RWPE1 (cell line): ENCODE measurements at regions not wholly inside any gene's neighbourhood (a gene's known extent, or its start where the extent isn't known, plus 50 kb on each side); places are given as distances from the start of the nearest gene placed in this dataset.
"Not testable (repeated sequence)": the region's sequence is repeated elsewhere in the genome, so short reads cannot be mapped to it uniquely, and the experiment has no call there.

Experiments used
- CTCF ChIA-PET: fragments of 350-600 bp; sonication (Branson Sonifier 250); formaldehyde crosslinking; extraction: SDS; loops from one replicate; lab custom pipeline; 2021; lab: Yijun Ruan, JAX
- POLR2A ChIA-PET: fragments of 400-600 bp; formaldehyde crosslinking; extraction: SDS; loops from one replicate; lab custom pipeline; 2020; ENCODE audit warnings: antibody characterized with exemption; ENCODE audit not compliant: low non-redundant PET; lab: Yijun Ruan, JAX
- DNase-seq: peaks from one replicate; pipeline ENCODE4 v3.0.0; 2012; ENCODE audit warnings: low spot score
- H3K27ac ChIP-seq: fragments of 450-650 bp; 2 replicates; pipeline ENCODE4 v1.5.1; 2017
- TF ChIP-seq, protein P1 (sequence below): fragments of 450-650 bp; conservative IDR thresholded peaks from 2 replicates; pipeline ENCODE4 v1.5.1; 2017; ENCODE audit warnings: low read depth, mild to moderate bottlenecking

DNA sequence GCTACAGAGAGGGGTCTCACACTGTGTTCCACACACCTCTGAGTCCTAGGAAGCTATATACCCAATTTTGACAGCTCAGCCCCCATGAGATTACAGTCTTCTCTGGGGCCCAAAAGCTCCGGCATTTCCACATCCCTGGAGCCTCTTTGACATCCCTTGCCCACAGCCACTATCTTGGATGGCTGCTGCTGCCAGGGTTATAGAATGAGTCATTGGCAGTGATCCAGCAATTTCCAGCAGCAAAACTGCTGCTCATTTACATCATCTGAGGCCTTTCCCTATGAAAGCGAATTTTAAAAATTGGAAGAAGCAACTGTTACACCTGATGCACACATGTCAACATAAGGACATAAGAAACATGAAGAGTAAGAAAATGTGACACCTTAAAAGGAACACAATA lies 590.7 kb downstream of the MEI4 start:
- H3K27ac ChIP-seq: no peak overlapping the region
- CTCF ChIA-PET: no interaction called here
- peak; percentile 4 for DNase-seq
- POLR2A ChIA-PET: no interaction called here
- TF ChIP-seq, protein P1, sequence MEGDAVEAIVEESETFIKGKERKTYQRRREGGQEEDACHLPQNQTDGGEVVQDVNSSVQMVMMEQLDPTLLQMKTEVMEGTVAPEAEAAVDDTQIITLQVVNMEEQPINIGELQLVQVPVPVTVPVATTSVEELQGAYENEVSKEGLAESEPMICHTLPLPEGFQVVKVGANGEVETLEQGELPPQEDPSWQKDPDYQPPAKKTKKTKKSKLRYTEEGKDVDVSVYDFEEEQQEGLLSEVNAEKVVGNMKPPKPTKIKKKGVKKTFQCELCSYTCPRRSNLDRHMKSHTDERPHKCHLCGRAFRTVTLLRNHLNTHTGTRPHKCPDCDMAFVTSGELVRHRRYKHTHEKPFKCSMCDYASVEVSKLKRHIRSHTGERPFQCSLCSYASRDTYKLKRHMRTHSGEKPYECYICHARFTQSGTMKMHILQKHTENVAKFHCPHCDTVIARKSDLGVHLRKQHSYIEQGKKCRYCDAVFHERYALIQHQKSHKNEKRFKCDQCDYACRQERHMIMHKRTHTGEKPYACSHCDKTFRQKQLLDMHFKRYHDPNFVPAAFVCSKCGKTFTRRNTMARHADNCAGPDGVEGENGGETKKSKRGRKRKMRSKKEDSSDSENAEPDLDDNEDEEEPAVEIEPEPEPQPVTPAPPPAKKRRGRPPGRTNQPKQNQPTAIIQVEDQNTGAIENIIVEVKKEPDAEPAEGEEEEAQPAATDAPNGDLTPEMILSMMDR: no peak

DNA sequence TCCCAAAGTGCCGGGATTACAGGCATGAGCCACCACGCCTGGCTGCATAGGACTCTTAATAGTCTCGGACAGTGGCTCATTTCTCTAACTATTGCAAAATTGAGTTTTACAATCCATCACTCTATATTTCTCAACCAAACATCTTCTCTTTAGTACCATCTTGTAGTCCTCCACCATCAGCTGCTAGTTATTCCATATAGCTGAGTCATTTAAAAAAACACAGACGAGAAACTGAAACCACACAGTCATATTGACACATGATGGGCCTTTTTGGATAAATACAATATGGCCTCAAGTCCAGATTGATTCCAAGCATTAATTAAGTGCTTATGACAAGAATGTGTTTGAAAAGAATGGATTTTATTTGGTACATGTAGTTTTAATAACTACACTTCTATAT lies 599.1 kb downstream of the MEI4 start:
- TF ChIP-seq, protein P1: no peak
- H3K27ac ChIP-seq: no peak overlapping the region
- ChIA-PET CTCF (no interaction called here), POLR2A (no interaction called here)
- no peak for DNase-seq

DNA sequence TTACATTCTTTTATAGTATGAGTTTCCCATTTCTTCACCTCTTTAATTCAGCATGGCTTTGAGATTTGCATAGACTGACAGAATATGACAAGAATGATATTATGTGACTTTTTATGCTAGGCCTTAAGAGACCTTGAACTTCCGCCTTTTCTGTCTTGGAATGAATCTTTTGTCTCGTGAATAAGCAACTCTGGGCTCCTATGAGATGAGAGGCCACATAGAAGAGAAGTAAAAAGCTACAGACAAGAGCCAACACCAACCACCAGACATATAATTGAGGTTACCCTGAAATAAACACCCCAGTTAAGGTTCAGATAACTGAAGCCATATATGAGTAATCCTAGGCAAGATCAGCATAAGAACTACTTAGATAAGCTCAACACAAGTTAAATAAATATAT lies 600.8 kb downstream of the MEI4 start:
- no peak overlapping the region for H3K27ac ChIP-seq
- ChIA-PET CTCF (no interaction called here), POLR2A (no interaction called here)
- no peak for DNase-seq
- TF ChIP-seq, protein P1: no peak

DNA sequence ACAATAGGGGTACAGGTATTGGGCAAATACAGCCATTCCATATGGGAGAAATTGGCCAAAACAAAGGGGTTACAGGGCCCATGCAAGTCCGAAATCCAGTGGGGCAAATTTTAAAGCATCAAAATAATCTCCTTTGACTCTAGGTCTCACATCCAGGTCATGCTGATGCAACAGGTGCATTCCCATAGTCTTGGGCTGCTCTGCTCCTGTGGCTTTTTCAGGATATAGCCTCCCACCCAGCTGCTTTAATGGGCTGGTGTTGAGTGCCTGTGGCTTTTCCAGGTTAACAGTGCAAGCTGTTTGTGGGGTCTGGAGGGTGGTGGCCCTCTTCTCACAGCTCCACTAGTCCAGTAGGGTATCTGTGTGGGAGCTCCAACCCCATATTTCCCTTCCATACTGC lies 607.1 kb downstream of the MEI4 start:
- TF ChIP-seq, protein P1: no peak
- H3K27ac ChIP-seq: no peak overlapping the region
- DNase-seq: no peak
- ChIA-PET CTCF (no interaction called here), POLR2A (no interaction called here)

DNA sequence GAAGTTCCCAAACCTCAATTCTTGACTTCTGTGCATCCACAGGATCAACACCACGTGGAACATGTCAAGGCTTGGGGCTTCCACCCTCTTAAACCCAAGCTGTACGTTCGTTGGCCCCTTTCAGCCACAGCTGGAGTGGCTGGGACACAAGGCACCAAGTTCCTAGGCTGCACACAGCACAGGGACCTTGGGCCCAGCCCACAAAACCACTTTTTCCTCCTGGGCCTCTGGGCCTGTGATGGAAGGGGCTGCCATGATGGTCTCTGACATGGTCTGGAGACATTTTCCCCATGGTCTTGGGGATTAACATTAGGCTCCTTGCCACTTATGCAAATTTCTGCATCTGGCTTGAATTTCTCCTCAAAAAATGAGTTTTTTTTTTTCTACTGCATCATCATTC lies 606.9 kb upstream of the IRAK1BP1 start:
- H3K27ac ChIP-seq, CTCF ChIA-PET, POLR2A ChIA-PET, DNase-seq: not testable (repeated sequence)

DNA sequence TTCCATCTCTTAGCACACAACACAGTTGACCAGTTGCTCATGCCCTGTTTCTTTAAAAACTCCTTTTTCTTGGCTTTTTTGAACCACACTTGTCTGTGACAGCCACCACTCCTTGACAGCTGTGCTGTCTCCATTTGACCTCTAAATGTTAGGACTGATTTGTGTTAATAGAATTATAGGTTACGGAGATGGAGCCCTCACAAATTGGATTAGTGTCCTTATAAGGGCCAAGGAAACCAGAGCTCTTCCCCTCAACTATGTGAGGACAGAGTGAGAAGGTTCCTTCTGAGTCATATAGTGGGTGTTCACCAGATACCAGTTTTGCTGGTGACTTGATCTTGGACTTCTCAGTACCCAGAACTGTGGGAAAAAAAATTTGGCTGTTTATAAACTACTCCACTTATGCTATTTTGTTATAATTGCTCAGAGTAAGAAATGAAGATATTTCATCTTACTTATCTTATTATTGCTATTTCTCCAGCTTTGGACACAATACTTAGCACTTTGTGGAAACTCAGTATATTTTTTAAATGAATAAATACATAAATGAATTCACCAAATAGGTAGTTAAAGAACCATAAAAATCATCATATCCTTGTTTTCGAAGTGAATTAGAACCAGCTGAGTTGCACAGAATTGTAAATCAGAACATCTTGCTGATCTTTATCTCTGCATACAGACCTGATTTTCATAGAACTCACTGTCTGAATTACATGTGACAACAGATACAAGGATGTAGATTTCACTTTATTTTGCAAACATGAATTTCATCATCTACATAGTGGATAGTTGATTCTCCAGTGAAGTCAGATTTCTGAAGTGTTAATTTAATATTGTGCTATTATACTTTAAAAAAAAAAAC lies 598.5 kb upstream of the IRAK1BP1 start:
- POLR2A ChIA-PET: no interaction called here

DNA sequence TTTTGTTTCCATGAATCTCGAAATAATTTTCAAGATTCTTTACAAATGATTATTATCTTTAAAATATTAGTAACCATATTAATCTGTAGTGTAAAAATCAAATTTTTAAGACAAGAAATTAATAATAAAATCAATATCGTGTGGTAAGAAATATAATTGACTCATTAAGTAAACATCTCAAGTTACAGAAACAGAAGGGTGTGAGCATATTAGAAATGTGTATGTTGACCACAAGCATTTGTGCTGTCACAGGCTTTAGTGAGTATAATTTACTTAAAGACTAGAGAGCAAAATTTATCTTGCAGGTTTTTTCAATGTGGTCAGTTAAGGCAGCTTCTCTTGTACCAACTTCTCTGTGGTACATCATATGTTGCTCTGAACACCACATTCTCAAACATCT lies 566.5 kb upstream of the IRAK1BP1 start:
- DNase-seq: peak; percentile 13
- POLR2A ChIA-PET: no interaction called here
- no peak overlapping the region for H3K27ac ChIP-seq
- CTCF ChIA-PET: no interaction called here
- TF ChIP-seq, protein P1: no peak

More for the DNA sequence above, 598.5 kb upstream of the IRAK1BP1 start:
- no peak for DNase-seq
- CTCF ChIA-PET: interaction anchor here (0.5 kb wide), 1 partner anchor 19 kb away, joined by 5 read pairs; no protein-coding TSS in a partner anchor
- TF ChIP-seq, protein P1: no peak
- H3K27ac ChIP-seq: no peak overlapping the region
